Medulla oblongata (tissue), 1 donor: ENCODE measurements at regions not wholly inside any gene's neighbourhood (a gene's known extent, or its start where the extent isn't known, plus 50 kb on each side); places are given as distances from the start of the nearest gene placed in this dataset.

ENCODE experiments used
- DNase-seq: peaks from one replicate; pipeline ENCODE4 v3.0.0-alpha.2; 2015; ENCODE audit errors: extremely low spot score

- no peak for DNase-seq
Measured at GRCh38 chr2:108145557-108146326, 94.0 kb upstream of the SULT1C3 start.

- DNase-seq, result no peak
Measured at GRCh38 chr2:108148555-108148954, 91.2 kb upstream of the SULT1C3 start.

- DNase-seq, result no peak
Measured at GRCh38 chr2:108154366-108155061, 85.3 kb upstream of the SULT1C3 start.

GRCh38 chr2:108161298-108161697 lies 78.5 kb upstream of the SULT1C3 start:
- no peak for DNase-seq

GRCh38 chr2:108164318-108164717 lies 75.5 kb upstream of the SULT1C3 start:
- no peak for DNase-seq

- DNase-seq, result no peak
Measured at GRCh38 chr2:108165729-108166128, 74.0 kb upstream of the SULT1C3 start.

GRCh38 chr2:108167699-108168098 lies 72.1 kb upstream of the SULT1C3 start:
- no peak for DNase-seq

GRCh38 chr2:108169982-108170625 lies 69.7 kb upstream of the SULT1C3 start:
- DNase-seq, result peak; percentile 54

- no peak for DNase-seq
Measured at GRCh38 chr2:108171657-108172056, 68.1 kb upstream of the SULT1C3 start.

- no peak for DNase-seq
Measured at GRCh38 chr2:108182489-108182888, 57.3 kb upstream of the SULT1C3 start.

- peak; percentile 31 for DNase-seq
Measured at GRCh38 chr2:108184419-108184818, 55.3 kb upstream of the SULT1C3 start.

GRCh38 chr2:108189316-108189715 lies 50.5 kb upstream of the SULT1C3 start:
- no peak for DNase-seq
